ENCODE measurements at regions not wholly inside any gene's neighbourhood (a gene's known extent, or its start where the extent isn't known, plus 50 kb on each side); places are given as distances from the start of the nearest gene placed in this dataset.
A peak's percentile ranks its signal among the peaks of the same experiment; 100 is the strongest.

GRCh38 chr18:78682716-78683115, 296.9 kb upstream of the SALL3 start:
- no peaks in the 10 kb centered on the region for H3K4me1 ChIP-seq
- H3K27me3 ChIP-seq = peaks cover 0 to 4% (median 0%) of the 10 kb centered on the region in 3 donors
- intact Hi-C loops (cut with DNase I) = no loop called here
- 65 to 77% methylated on average over 13 of the region's 13 CpGs for WGBS, 2 donors
- H3K27ac ChIP-seq = no peak overlapping the region
- no peak overlapping the region for H3K4me3 ChIP-seq
- H3K36me3 ChIP-seq = no peaks in the 10 kb centered on the region
- no peaks in the 10 kb centered on the region for H3K9me3 ChIP-seq
- peak; percentile 35 for DNase-seq
- no peak for TF ChIP-seq POLR2A (IDR thresholded peaks at IDR 0.05)
- TF ChIP-seq POLR2AphosphoS5 (IDR thresholded peaks at IDR 0.05) = no peak
- no peak for TF ChIP-seq EP300 (IDR thresholded peaks at IDR 0.05)
- TF ChIP-seq CTCF (IDR thresholded peaks at IDR 0.05) = no peak

- no peaks in the 10 kb centered on the region for H3K4me1 ChIP-seq
- DNase-seq = peak; percentile 60
- H3K9me3 ChIP-seq = no peaks in the 10 kb centered on the region
- peaks cover 0 to 4% (median 0%) of the 10 kb centered on the region in 3 donors for H3K27me3 ChIP-seq
- H3K4me3 ChIP-seq = no peak overlapping the region
- H3K36me3 ChIP-seq = no peaks in the 10 kb centered on the region
- WGBS, 2 donors = 86 to 90% methylated on average over 26 of the region's 26 CpGs
- TF ChIP-seq POLR2AphosphoS5 (IDR thresholded peaks at IDR 0.05) (no peak), CTCF (IDR thresholded peaks at IDR 0.05) (no peak)
- H3K27ac ChIP-seq = no peak overlapping the region
- intact Hi-C loops (cut with DNase I) = no loop called here
These were observed 296.2 kb upstream of the SALL3 start for GRCh38 chr18:78683191-78684010.

- WGBS, 2 donors = 79 to 80% methylated on average over 23 of the region's 23 CpGs
- Histone ChIP-seq H3K27ac (no peak overlapping the region), H3K4me3 (no peak overlapping the region), H3K4me1 (no peaks in the 10 kb centered on the region), H3K27me3 (peaks cover 0 to 4% (median 0%) of the 10 kb centered on the region in 3 donors), H3K9me3 (no peaks in the 10 kb centered on the region), H3K36me3 (no peaks in the 10 kb centered on the region)
- no peak for DNase-seq
- TF ChIP-seq POLR2AphosphoS5 (IDR thresholded peaks at IDR 0.05) = no peak
- TF ChIP-seq POLR2A (IDR thresholded peaks at IDR 0.05) = no peak
- TF ChIP-seq CTCF (IDR thresholded peaks at IDR 0.05) = no peak
- TF ChIP-seq EP300 (IDR thresholded peaks at IDR 0.05) = no peak
- intact Hi-C loops (cut with DNase I) = no loop called here
These were observed 294.2 kb upstream of the SALL3 start for GRCh38 chr18:78685250-78685979.

GRCh38 chr18:78685980-78686530, 293.6 kb upstream of the SALL3 start:
- Histone ChIP-seq H3K4me3 (no peak overlapping the region), H3K4me1 (no peaks in the 10 kb centered on the region), H3K27me3 (peaks cover 0 to 4% (median 0%) of the 10 kb centered on the region in 3 donors), H3K36me3 (no peaks in the 10 kb centered on the region), H3K9me3 (no peaks in the 10 kb centered on the region), H3K27ac (no peak overlapping the region)
- 88 to 89% methylated on average over 26 of the region's 26 CpGs for WGBS, 2 donors
- no peak for DNase-seq
- TF ChIP-seq POLR2AphosphoS5 (IDR thresholded peaks at IDR 0.05) = no peak
- TF ChIP-seq POLR2A (IDR thresholded peaks at IDR 0.05) = no peak
- intact Hi-C loops (cut with DNase I) = no loop called here

Measured in sigmoid colon (tissue), 6 donors.